ENCODE measurements at regions not wholly inside any gene's neighbourhood (a gene's known extent, or its start where the extent isn't known, plus 50 kb on each side); places are given as distances from the start of the nearest gene placed in this dataset.
"Not testable (repeated sequence)": the region's sequence is repeated elsewhere in the genome, so short reads cannot be mapped to it uniquely, and the experiment has no call there.

- Histone ChIP-seq H3K36me3 (ENCODE audit: control insufficient read depth, insufficient read depth, low read length) (no peaks in the 10 kb centered on the region), H3K27ac (ENCODE audit: insufficient read depth, low read length) (no peak overlapping the region), H2AFZ (ENCODE audit: low read length) (no peak overlapping the region), H3K9ac (ENCODE audit: insufficient read depth, low read length) (no peak overlapping the region), H3K4me2 (ENCODE audit: extremely low read depth, insufficient read depth, low read length) (no peak overlapping the region), H3K4me3 (replicated peaks in 1 of 4; ENCODE audit: control extremely low read depth in 1 of 4, insufficient read depth in 1 of 4, low read depth in 3 of 4, low read length in 4 of 4) (no peak overlapping the region), H3K27me3 (ENCODE audit: control insufficient read depth, insufficient read depth, low read length) (peaks cover 4% of the 10 kb centered on the region), H3K4me1 (ENCODE audit: control insufficient read depth, extremely low read depth, insufficient read depth, low read length) (no peaks in the 10 kb centered on the region), H3K79me2 (ENCODE audit: control insufficient read depth, insufficient read depth, low read length) (no peaks in the 10 kb centered on the region), H3K9me3 (ENCODE audit: control insufficient read depth, insufficient read depth, low read depth, low read length) (no peaks in the 10 kb centered on the region), H4K20me1 (ENCODE audit: control insufficient read depth, extremely low read depth, insufficient read depth, low read length) (peaks cover 3% of the 10 kb centered on the region)
- DNase-seq (ENCODE audit: low read depth in 2 of 2) = no peak
- TF ChIP-seq EZH2 (IDR thresholded peaks at IDR 0.05; ENCODE audit: low read length, missing control alignments) = no peak
- TF ChIP-seq, protein P1, sequence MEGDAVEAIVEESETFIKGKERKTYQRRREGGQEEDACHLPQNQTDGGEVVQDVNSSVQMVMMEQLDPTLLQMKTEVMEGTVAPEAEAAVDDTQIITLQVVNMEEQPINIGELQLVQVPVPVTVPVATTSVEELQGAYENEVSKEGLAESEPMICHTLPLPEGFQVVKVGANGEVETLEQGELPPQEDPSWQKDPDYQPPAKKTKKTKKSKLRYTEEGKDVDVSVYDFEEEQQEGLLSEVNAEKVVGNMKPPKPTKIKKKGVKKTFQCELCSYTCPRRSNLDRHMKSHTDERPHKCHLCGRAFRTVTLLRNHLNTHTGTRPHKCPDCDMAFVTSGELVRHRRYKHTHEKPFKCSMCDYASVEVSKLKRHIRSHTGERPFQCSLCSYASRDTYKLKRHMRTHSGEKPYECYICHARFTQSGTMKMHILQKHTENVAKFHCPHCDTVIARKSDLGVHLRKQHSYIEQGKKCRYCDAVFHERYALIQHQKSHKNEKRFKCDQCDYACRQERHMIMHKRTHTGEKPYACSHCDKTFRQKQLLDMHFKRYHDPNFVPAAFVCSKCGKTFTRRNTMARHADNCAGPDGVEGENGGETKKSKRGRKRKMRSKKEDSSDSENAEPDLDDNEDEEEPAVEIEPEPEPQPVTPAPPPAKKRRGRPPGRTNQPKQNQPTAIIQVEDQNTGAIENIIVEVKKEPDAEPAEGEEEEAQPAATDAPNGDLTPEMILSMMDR (conservative IDR thresholded peaks at IDR 0.05 in 1 of 2, IDR thresholded peaks at IDR 0.05 in 1 of 2; ENCODE audit: low read depth in 1 of 2, low read length in 2 of 2) = no peak
These were observed 69.4 kb upstream of the COL5A1 start for GRCh38 chr9:134571946-134572917.

DNA sequence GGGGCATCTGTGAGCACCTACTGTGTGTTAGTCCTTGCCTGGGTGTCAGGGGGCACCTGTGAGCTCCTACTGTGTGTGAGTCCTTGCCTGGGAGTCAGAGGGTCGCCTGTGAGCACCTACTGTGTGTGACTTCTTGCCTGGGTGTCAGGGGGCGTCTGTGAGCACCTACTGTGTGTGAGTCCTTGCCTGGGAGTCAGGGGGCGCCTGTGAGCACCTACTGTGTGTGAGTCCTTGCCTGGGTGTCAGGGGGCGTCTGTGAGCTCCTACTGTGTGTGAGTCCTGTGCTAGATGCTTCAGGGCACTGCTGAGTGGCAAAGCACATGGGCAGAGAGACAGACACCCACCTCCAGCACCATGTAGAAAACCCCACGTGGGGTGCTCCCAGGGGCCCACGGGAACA lies 66.9 kb upstream of the COL5A1 start:
- H3K9me3 ChIP-seq (ENCODE audit: control insufficient read depth, insufficient read depth, low read depth, low read length); H3K79me2 ChIP-seq (ENCODE audit: control insufficient read depth, insufficient read depth, low read length); H3K36me3 ChIP-seq (ENCODE audit: control insufficient read depth, insufficient read depth, low read length); DNase-seq (ENCODE audit: low read depth in 2 of 2); H3K4me3 ChIP-seq (replicated peaks in 1 of 4; ENCODE audit: control extremely low read depth in 1 of 4, insufficient read depth in 1 of 4, low read depth in 3 of 4, low read length in 4 of 4); H3K4me2 ChIP-seq (ENCODE audit: extremely low read depth, insufficient read depth, low read length); H2AFZ ChIP-seq (ENCODE audit: low read length); H3K27me3 ChIP-seq (ENCODE audit: control insufficient read depth, insufficient read depth, low read length); H3K9ac ChIP-seq (ENCODE audit: insufficient read depth, low read length); H4K20me1 ChIP-seq (ENCODE audit: control insufficient read depth, extremely low read depth, insufficient read depth, low read length); H3K4me1 ChIP-seq (ENCODE audit: control insufficient read depth, extremely low read depth, insufficient read depth, low read length); H3K27ac ChIP-seq (ENCODE audit: insufficient read depth, low read length): not testable (repeated sequence)

GRCh38 chr9:134575103-134575900 lies 66.3 kb upstream of the COL5A1 start:
- no peak for DNase-seq (ENCODE audit: low read depth in 2 of 2)
- Histone ChIP-seq H3K27ac (ENCODE audit: insufficient read depth, low read length) (no peak overlapping the region), H2AFZ (ENCODE audit: low read length) (no peak overlapping the region), H3K4me1 (ENCODE audit: control insufficient read depth, extremely low read depth, insufficient read depth, low read length) (no peaks in the 10 kb centered on the region), H3K4me3 (replicated peaks in 1 of 4; ENCODE audit: control extremely low read depth in 1 of 4, insufficient read depth in 1 of 4, low read depth in 3 of 4, low read length in 4 of 4) (no peak overlapping the region), H3K9ac (ENCODE audit: insufficient read depth, low read length) (no peak overlapping the region), H3K4me2 (ENCODE audit: extremely low read depth, insufficient read depth, low read length) (no peak overlapping the region), H3K27me3 (ENCODE audit: control insufficient read depth, insufficient read depth, low read length) (peaks cover 4% of the 10 kb centered on the region), H3K79me2 (ENCODE audit: control insufficient read depth, insufficient read depth, low read length) (no peaks in the 10 kb centered on the region), H4K20me1 (ENCODE audit: control insufficient read depth, extremely low read depth, insufficient read depth, low read length) (peaks cover 3% of the 10 kb centered on the region), H3K9me3 (ENCODE audit: control insufficient read depth, insufficient read depth, low read depth, low read length) (no peaks in the 10 kb centered on the region), H3K36me3 (ENCODE audit: control insufficient read depth, insufficient read depth, low read length) (no peaks in the 10 kb centered on the region)
- no peak for TF ChIP-seq EZH2 (IDR thresholded peaks at IDR 0.05; ENCODE audit: low read length, missing control alignments)
- TF ChIP-seq, protein P1 (conservative IDR thresholded peaks at IDR 0.05 in 1 of 2, IDR thresholded peaks at IDR 0.05 in 1 of 2; ENCODE audit: low read depth in 1 of 2, low read length in 2 of 2) = no peak
